OCI-LY1 (cell line): ENCODE measurements at regions not wholly inside any gene's neighbourhood (a gene's known extent, or its start where the extent isn't known, plus 50 kb on each side); places are given as distances from the start of the nearest gene placed in this dataset.

Source experiments
- H2AFZ ChIP-seq: fragments of 200-600 bp; sonication (generic), shearing (Covaris generic); 2 replicates; pipeline ENCODE4 v1.6.0; 2014; ENCODE audit warnings: antibody characterized with exemption, mild to moderate bottlenecking, low read length
- H3F3A ChIP-seq: fragments of 200-600 bp; sonication (generic), shearing (Covaris generic); 2 replicates; pipeline ENCODE4 v1.6.0; 2014; ENCODE audit warnings: mild to moderate bottlenecking, antibody characterized with exemption, low read length, moderate library complexity; ENCODE audit not compliant: insufficient read depth
- H3K27ac ChIP-seq: fragments of 200-600 bp; sonication (generic); 2 replicates; pipeline ENCODE4 v1.5.1; 2014; ENCODE audit warnings: low read length, mixed run types, mild to moderate bottlenecking, low read depth; ENCODE audit not compliant: poor library complexity, severe bottlenecking
- H3K27me3 ChIP-seq: fragments of 200-600 bp; sonication (generic); 2 replicates; pipeline ENCODE4 v1.6.0; 2014; ENCODE audit warnings: antibody characterized with exemption, mild to moderate bottlenecking, low read length, moderate library complexity; ENCODE audit not compliant: insufficient read depth
- H3K36me3 ChIP-seq: fragments of 200-600 bp; sonication (generic); 2 replicates; pipeline ENCODE4 v1.6.1; 2014; ENCODE audit warnings: mild to moderate bottlenecking, antibody characterized with exemption, low read length, moderate library complexity, mixed read lengths; ENCODE audit not compliant: insufficient read depth
- H3K4me1 ChIP-seq: fragments of 200-600 bp; sonication (generic); 2 replicates; pipeline ENCODE4 v1.5.1; 2014; ENCODE audit warnings: mild to moderate bottlenecking, low read length, moderate library complexity; ENCODE audit not compliant: insufficient read depth, severe bottlenecking
- H3K4me2 ChIP-seq: fragments of 200-600 bp; sonication (generic), shearing (Covaris generic); 2 replicates; pipeline ENCODE4 v1.6.1; 2014; ENCODE audit warnings: low read length
- H3K4me3 ChIP-seq: fragments of 200-600 bp; sonication (generic); 2 replicates; pipeline ENCODE4 v1.5.1; 2014; ENCODE audit warnings: low read length, low read depth, mild to moderate bottlenecking, mixed read lengths; ENCODE audit not compliant: poor library complexity, severe bottlenecking
- H3K79me2 ChIP-seq: fragments of 200-600 bp; shearing (Covaris generic); 2 replicates; pipeline ENCODE4 v1.6.1; 2016; ENCODE audit warnings: mixed run types, low read length, mixed read lengths; ENCODE audit not compliant: insufficient read depth
- H3K9ac ChIP-seq: fragments of 200-600 bp; sonication (generic), shearing (Covaris generic); 2 replicates; pipeline ENCODE4 v1.6.1; 2014; ENCODE audit warnings: mild to moderate bottlenecking, low read length, mixed read lengths
- H3K9me2 ChIP-seq: fragments of 200-600 bp; sonication (generic), shearing (Covaris generic); 2 replicates; pipeline ENCODE4 v1.6.1; 2014; ENCODE audit warnings: low read depth, mild to moderate bottlenecking, low read length, mixed read lengths
- H3K9me3 ChIP-seq: fragments of 200-600 bp; shearing (Covaris generic); 2 replicates; pipeline ENCODE4 v1.6.1; 2014; ENCODE audit warnings: low read length, mixed read lengths
- H4K20me1 ChIP-seq: fragments of 200-600 bp; sonication (generic), shearing (Covaris generic); 2 replicates; pipeline ENCODE4 v1.6.0; 2016; ENCODE audit warnings: mild to moderate bottlenecking, low read length; ENCODE audit not compliant: insufficient read depth
- CTCF ChIP-seq: fragments of 200-600 bp; sonication (generic), shearing (Covaris generic); IDR thresholded peaks from 2 replicates; pipeline ENCODE4 v1.5.1; 2017; ENCODE audit warnings: mild to moderate bottlenecking, antibody characterized with exemption, low read length, moderate library complexity, mixed read lengths
- EZH2 ChIP-seq: fragments of 200-600 bp; sonication (generic), shearing (Covaris generic); IDR thresholded peaks from 2 replicates; pipeline ENCODE4 v1.8.0; 2017; ENCODE audit warnings: borderline replicate concordance, mixed run types, mild to moderate bottlenecking, antibody characterized with exemption, low read length, moderate library complexity, mixed read lengths

DNA sequence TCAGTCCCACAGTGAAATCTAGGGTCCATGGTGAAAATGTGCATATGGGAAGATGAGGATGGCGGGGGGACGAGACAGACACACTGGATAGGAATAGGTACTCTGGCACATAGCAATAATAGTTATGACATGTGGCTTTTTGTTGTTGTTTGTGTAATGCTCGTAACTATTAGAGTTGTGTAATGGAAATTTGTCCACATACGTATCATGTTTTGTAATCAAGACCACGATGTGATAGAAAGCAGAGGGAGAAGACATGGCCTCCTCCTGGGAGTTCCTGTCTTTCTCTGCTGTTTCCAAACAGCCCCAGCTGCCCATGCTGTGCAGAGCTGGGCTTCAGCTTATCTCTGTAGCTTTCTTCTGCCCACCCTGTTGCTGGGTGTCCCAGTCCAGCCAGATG is 185.3 kb upstream of the TMTC4 start:
- H3K27me3 ChIP-seq = no peaks in the 10 kb centered on the region
- H3F3A ChIP-seq = no peaks in the 10 kb centered on the region
- H3K9ac ChIP-seq = no peak overlapping the region
- H3K9me2 ChIP-seq = no peaks in the 10 kb centered on the region
- no peak overlapping the region for H3K27ac ChIP-seq
- H3K4me3 ChIP-seq = no peak overlapping the region
- no peaks in the 10 kb centered on the region for H3K4me1 ChIP-seq
- H3K4me2 ChIP-seq = no peak overlapping the region
- H4K20me1 ChIP-seq = no peaks in the 10 kb centered on the region
- TF ChIP-seq CTCF = no peak
- TF ChIP-seq EZH2 = no peak
- no peaks in the 10 kb centered on the region for H3K36me3 ChIP-seq
- H3K9me3 ChIP-seq = no peaks in the 10 kb centered on the region
- H3K79me2 ChIP-seq = no peaks in the 10 kb centered on the region
- no peak overlapping the region for H2AFZ ChIP-seq

GRCh38 chr13:100855151-100855550 is 180.6 kb upstream of the TMTC4 start:
- no peak overlapping the region for H3K4me3 ChIP-seq
- no peaks in the 10 kb centered on the region for H3F3A ChIP-seq
- H3K4me1 ChIP-seq = no peaks in the 10 kb centered on the region
- no peak overlapping the region for H3K9ac ChIP-seq
- no peaks in the 10 kb centered on the region for H3K36me3 ChIP-seq
- no peaks in the 10 kb centered on the region for H3K79me2 ChIP-seq
- H2AFZ ChIP-seq = no peak overlapping the region
- H3K9me3 ChIP-seq = no peaks in the 10 kb centered on the region
- 0 out of 2 replicates have a peak, but pooled peaks cover 2% of the 10 kb centered on the region for H4K20me1 ChIP-seq
- H3K9me2 ChIP-seq = no peaks in the 10 kb centered on the region
- no peak overlapping the region for H3K4me2 ChIP-seq
- no peak overlapping the region for H3K27ac ChIP-seq
- H3K27me3 ChIP-seq = no peaks in the 10 kb centered on the region
- TF ChIP-seq CTCF = no peak

- no peak overlapping the region for H3K27ac ChIP-seq
- H3K4me2 ChIP-seq = no peak overlapping the region
- no peaks in the 10 kb centered on the region for H3F3A ChIP-seq
- H3K27me3 ChIP-seq = no peaks in the 10 kb centered on the region
- H4K20me1 ChIP-seq = 0 out of 2 replicates have a peak, but pooled peaks cover 2% of the 10 kb centered on the region
- H3K4me1 ChIP-seq = no peaks in the 10 kb centered on the region
- no peaks in the 10 kb centered on the region for H3K79me2 ChIP-seq
- H2AFZ ChIP-seq = no peak overlapping the region
- H3K4me3 ChIP-seq = no peak overlapping the region
- H3K9ac ChIP-seq = no peak overlapping the region
- no peaks in the 10 kb centered on the region for H3K9me2 ChIP-seq
- no peaks in the 10 kb centered on the region for H3K9me3 ChIP-seq
- H3K36me3 ChIP-seq = no peaks in the 10 kb centered on the region
- TF ChIP-seq CTCF (no peak), EZH2 (no peak)
Measured at GRCh38 chr13:100854006-100854405, 179.4 kb upstream of the TMTC4 start.
